Mesothelial cell of epicardium (in vitro differentiated cells): ENCODE measurements at regions not wholly inside any gene's neighbourhood (a gene's known extent, or its start where the extent isn't known, plus 50 kb on each side); places are given as distances from the start of the nearest gene placed in this dataset.

Experiments used
- DNase-seq, 2 experiments: peaks; one replicate each; pipeline ENCODE4 v3.0.0; 2021; ENCODE audit warnings: low spot score in 2 of 2; ENCODE audit not compliant: unreplicated experiment in 2 of 2
- H3K27ac Mint-ChIP-seq: 2 replicates; pipeline ENCODE4 v1.8.0; 2021; ENCODE audit warnings: mixed read lengths
- H3K27me3 Mint-ChIP-seq: 2 replicates; pipeline ENCODE4 v1.8.0; 2021; ENCODE audit warnings: low read depth, mixed read lengths
- H3K36me3 Mint-ChIP-seq: 2 replicates; pipeline ENCODE4 v1.8.0; 2021; ENCODE audit warnings: mixed read lengths
- H3K4me1 Mint-ChIP-seq: 2 replicates; pipeline ENCODE4 v1.8.0; 2021; ENCODE audit warnings: mixed read lengths
- H3K4me3 Mint-ChIP-seq: 2 replicates; pipeline ENCODE4 v1.8.0; 2021; ENCODE audit warnings: mild to moderate bottlenecking, moderate library complexity, mixed read lengths
- H3K9me3 Mint-ChIP-seq: 2 replicates; pipeline ENCODE4 v1.8.0; 2021; ENCODE audit warnings: mixed read lengths
- CTCF ChIP-seq: fragments of 200-600 bp; sonication (generic); IDR thresholded peaks from one replicate; pipeline ENCODE4 v1.5.0; 2021; ENCODE audit warnings: antibody characterized with exemption; ENCODE audit not compliant: unreplicated experiment

- H3K9me3 Mint-ChIP-seq = peaks cover 11% of the 10 kb centered on the region
- no peak for TF ChIP-seq CTCF
- H3K4me1 Mint-ChIP-seq = no peaks in the 10 kb centered on the region
- H3K36me3 Mint-ChIP-seq = no peaks in the 10 kb centered on the region
- H3K27me3 Mint-ChIP-seq = no peaks in the 10 kb centered on the region
- H3K4me3 Mint-ChIP-seq = no peak overlapping the region
- DNase-seq = no peak
- H3K27ac Mint-ChIP-seq = no peak overlapping the region
Measured at GRCh38 chrX:83333813-83334212, 174.3 kb upstream of the POU3F4 start.

GRCh38 chrX:83336454-83336853, 171.6 kb upstream of the POU3F4 start:
- no peaks in the 10 kb centered on the region for H3K36me3 Mint-ChIP-seq
- no peak for TF ChIP-seq CTCF
- H3K27ac Mint-ChIP-seq = no peak overlapping the region
- H3K9me3 Mint-ChIP-seq = peaks cover 25% of the 10 kb centered on the region
- no peak for DNase-seq
- H3K4me1 Mint-ChIP-seq = no peaks in the 10 kb centered on the region
- H3K27me3 Mint-ChIP-seq = no peaks in the 10 kb centered on the region
- no peak overlapping the region for H3K4me3 Mint-ChIP-seq

GRCh38 chrX:83339724-83340123, 168.4 kb upstream of the POU3F4 start:
- no peak for DNase-seq
- no peak overlapping the region for H3K27ac Mint-ChIP-seq
- no peak overlapping the region for H3K4me3 Mint-ChIP-seq
- no peak for TF ChIP-seq CTCF
- H3K27me3 Mint-ChIP-seq = no peaks in the 10 kb centered on the region
- H3K36me3 Mint-ChIP-seq = no peaks in the 10 kb centered on the region
- H3K9me3 Mint-ChIP-seq = peaks cover 34% of the 10 kb centered on the region
- no peaks in the 10 kb centered on the region for H3K4me1 Mint-ChIP-seq

- no peaks in the 10 kb centered on the region for H3K36me3 Mint-ChIP-seq
- H3K9me3 Mint-ChIP-seq = peaks cover 29% of the 10 kb centered on the region
- no peak for DNase-seq
- no peak for TF ChIP-seq CTCF
- H3K4me1 Mint-ChIP-seq = no peaks in the 10 kb centered on the region
- H3K27me3 Mint-ChIP-seq = no peaks in the 10 kb centered on the region
- H3K27ac Mint-ChIP-seq = no peak overlapping the region
- no peak overlapping the region for H3K4me3 Mint-ChIP-seq
Measured at GRCh38 chrX:83345298-83345697, 162.8 kb upstream of the POU3F4 start.
